ENCODE measurements at regions not wholly inside any gene's neighbourhood (a gene's known extent, or its start where the extent isn't known, plus 50 kb on each side); places are given as distances from the start of the nearest gene placed in this dataset.

DNA sequence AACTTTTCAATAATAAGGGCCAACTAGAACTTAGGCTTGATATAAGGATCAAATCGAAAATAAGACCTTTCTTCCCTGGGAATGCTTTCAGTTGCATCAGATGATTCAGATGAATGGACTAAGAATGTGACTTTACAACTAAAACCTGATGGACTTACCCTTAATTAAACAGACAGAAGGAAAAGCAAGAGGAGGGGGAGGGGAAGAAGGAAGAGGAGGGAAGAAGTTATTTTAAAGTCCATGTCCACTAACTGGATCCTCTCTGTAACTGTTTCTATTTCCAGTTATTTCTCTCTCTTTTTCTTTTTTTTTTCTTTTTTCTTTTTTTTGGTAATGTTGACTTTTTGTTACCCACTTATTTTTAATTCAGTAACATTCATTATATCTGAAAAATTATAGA, 486.0 kb downstream of the MAFB start:
- DNase-seq (ENCODE audit: low spot score) (no peak), ATAC-seq (ENCODE audit: low FRiP score) (no peak)
- TF ChIP-seq, protein P1, sequence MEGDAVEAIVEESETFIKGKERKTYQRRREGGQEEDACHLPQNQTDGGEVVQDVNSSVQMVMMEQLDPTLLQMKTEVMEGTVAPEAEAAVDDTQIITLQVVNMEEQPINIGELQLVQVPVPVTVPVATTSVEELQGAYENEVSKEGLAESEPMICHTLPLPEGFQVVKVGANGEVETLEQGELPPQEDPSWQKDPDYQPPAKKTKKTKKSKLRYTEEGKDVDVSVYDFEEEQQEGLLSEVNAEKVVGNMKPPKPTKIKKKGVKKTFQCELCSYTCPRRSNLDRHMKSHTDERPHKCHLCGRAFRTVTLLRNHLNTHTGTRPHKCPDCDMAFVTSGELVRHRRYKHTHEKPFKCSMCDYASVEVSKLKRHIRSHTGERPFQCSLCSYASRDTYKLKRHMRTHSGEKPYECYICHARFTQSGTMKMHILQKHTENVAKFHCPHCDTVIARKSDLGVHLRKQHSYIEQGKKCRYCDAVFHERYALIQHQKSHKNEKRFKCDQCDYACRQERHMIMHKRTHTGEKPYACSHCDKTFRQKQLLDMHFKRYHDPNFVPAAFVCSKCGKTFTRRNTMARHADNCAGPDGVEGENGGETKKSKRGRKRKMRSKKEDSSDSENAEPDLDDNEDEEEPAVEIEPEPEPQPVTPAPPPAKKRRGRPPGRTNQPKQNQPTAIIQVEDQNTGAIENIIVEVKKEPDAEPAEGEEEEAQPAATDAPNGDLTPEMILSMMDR (IDR thresholded peaks at IDR 0.05) = no peak

DNA sequence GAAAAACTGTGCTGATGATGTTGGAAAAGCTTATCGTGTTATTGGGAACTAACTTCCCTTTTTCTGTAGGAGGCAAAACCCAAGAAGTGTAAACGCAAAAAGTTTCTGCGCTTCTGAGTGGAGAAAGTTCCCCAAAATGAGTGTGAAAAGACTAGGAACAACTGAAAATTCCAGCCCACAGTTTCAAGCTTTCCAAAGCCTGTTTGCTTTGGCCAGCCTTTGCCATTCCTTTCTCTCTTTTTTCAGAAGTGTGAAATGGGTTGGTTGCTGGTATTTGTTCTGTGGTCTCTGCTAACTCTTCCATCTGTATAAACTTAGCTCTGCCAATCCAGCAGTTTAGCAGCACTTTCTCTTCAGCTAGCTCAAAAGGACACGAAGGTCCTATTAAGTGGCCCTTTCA, 491.3 kb downstream of the MAFB start:
- DNase-seq (ENCODE audit: low spot score) (no peak), ATAC-seq (ENCODE audit: low FRiP score) (no peak)
- TF ChIP-seq, protein P1 (IDR thresholded peaks at IDR 0.05) = no peak

GRCh38 chr20:40196846-40197436, 492.1 kb downstream of the MAFB start:
- DNase-seq (ENCODE audit: low spot score) = no peak
- no peak for ATAC-seq (ENCODE audit: low FRiP score)
- TF ChIP-seq, protein P1 (IDR thresholded peaks at IDR 0.05) = no peak

DNA sequence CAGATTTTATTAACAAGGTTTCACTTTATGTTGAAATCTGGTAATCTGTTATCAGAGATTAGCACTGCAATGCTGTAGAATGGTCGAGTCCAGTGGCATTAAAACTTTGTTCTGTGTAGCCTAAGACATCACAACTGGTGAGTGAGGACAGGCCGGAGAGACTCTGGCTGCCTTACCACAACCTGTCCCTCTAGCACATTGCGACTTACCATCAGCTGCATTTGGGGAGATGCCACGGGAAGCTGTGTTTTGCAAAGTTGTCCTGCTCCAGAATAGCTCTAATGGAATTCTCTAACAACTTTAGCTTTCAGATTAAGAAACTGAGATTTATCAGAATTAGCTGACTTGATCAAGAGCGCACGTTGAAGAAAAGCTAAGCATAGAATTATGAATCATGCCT, 493.3 kb downstream of the MAFB start:
- TF ChIP-seq, protein P1 (IDR thresholded peaks at IDR 0.05) = no peak
- DNase-seq (ENCODE audit: low spot score) = no peak
- ATAC-seq (ENCODE audit: low FRiP score) = no peak

GRCh38 chr20:40192529-40192928, 496.5 kb downstream of the MAFB start:
- DNase-seq (ENCODE audit: low spot score) (no peak), ATAC-seq (ENCODE audit: low FRiP score) (no peak)
- TF ChIP-seq, protein P1 (IDR thresholded peaks at IDR 0.05) = no peak

GRCh38 chr20:40192081-40192480, 497.0 kb downstream of the MAFB start:
- DNase-seq (ENCODE audit: low spot score) (no peak), ATAC-seq (ENCODE audit: low FRiP score) (no peak)
- TF ChIP-seq, protein P1 (IDR thresholded peaks at IDR 0.05) = no peak

DNA sequence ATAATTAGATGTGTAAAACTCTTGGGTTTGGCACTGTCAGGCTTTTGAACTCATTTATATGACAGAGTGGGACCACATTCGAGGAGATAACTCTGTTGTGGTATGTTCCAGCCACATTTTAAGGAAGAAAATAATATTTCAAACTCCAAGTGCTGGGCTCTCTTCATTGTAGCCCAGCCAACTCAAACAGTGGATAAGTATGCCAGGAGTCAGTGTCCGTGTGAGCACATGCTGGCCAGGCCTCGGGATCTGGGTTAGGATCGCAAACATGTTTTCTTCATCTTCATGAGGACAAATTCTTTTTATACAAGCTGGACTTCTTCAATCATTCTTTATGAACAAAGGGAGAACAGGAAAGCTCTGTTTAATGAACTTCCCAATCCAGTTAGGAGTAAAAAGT, 497.5 kb downstream of the MAFB start:
- TF ChIP-seq, protein P1 (IDR thresholded peaks at IDR 0.05) = no peak
- DNase-seq (ENCODE audit: low spot score) (no peak), ATAC-seq (ENCODE audit: low FRiP score) (no peak)

Data from omental fat pad (tissue), 3 donors.